KMS-11 (cell line): ENCODE measurements at regions not wholly inside any gene's neighbourhood (a gene's known extent, or its start where the extent isn't known, plus 50 kb on each side); places are given as distances from the start of the nearest gene placed in this dataset.

Source experiments
- H2AFZ ChIP-seq: fragments of 200-600 bp; sonication (generic); 2 replicates; pipeline ENCODE4 v1.6.1; 2016; ENCODE audit warnings: antibody characterized with exemption, mixed run types, low read depth
- H3K27ac ChIP-seq: fragments of 200-600 bp; sonication (generic); 2 replicates; pipeline ENCODE4 v1.6.1; 2016; ENCODE audit warnings: mild to moderate bottlenecking, mixed run types
- H3K27me3 ChIP-seq: fragments of 200-600 bp; sonication (generic); 2 replicates; pipeline ENCODE4 v1.6.1; 2017; ENCODE audit warnings: mild to moderate bottlenecking, low read depth, mixed run types, moderate library complexity; ENCODE audit not compliant: insufficient read depth
- H3K36me3 ChIP-seq: fragments of 200-600 bp; sonication (generic); 2 replicates; pipeline ENCODE4 v1.6.1; 2017; ENCODE audit warnings: mild to moderate bottlenecking, mixed run types; ENCODE audit not compliant: insufficient read depth
- H3K4me1 ChIP-seq: fragments of 200-600 bp; sonication (generic); 2 replicates; pipeline ENCODE4 v1.6.1; 2016; ENCODE audit warnings: mild to moderate bottlenecking, low read depth, mixed run types; ENCODE audit not compliant: poor library complexity, severe bottlenecking
- H3K4me2 ChIP-seq: fragments of 200-600 bp; sonication (generic); 2 replicates; pipeline ENCODE4 v1.7.0; 2016; ENCODE audit warnings: mild to moderate bottlenecking, mixed run types
- H3K4me3 ChIP-seq: fragments of 200-600 bp; sonication (generic); IDR thresholded peaks from 2 replicates; pipeline ENCODE4 v1.6.1; 2017; ENCODE audit warnings: low read depth, low read length, mixed read lengths; ENCODE audit not compliant: insufficient read depth
- H3K79me2 ChIP-seq: fragments of 200-600 bp; sonication (generic); 2 replicates; pipeline ENCODE4 v1.6.1; 2016; ENCODE audit warnings: low read depth, mixed run types; ENCODE audit not compliant: insufficient read depth
- H3K9ac ChIP-seq: fragments of 200-600 bp; sonication (generic); 2 replicates; pipeline ENCODE4 v1.6.1; 2016; ENCODE audit warnings: mild to moderate bottlenecking, mixed run types
- H4K20me1 ChIP-seq: fragments of 200-600 bp; sonication (generic); 2 replicates; pipeline ENCODE4 v1.6.1; 2016; ENCODE audit warnings: mild to moderate bottlenecking, mixed run types; ENCODE audit not compliant: insufficient read depth
- CTCF ChIP-seq: fragments of 200-600 bp; sonication (generic); conservative IDR thresholded peaks from 2 replicates; pipeline ENCODE4 v1.6.1; 2017; ENCODE audit warnings: low read depth, mild to moderate bottlenecking, antibody characterized with exemption, low read length, moderate library complexity, mixed read lengths

GRCh38 chr2:64831134-64831976, 157.8 kb upstream of the SLC1A4 start:
- Histone ChIP-seq H3K79me2 (no peaks in the 10 kb centered on the region), H3K9ac (no peak overlapping the region), H3K27me3 (no peaks in the 10 kb centered on the region), H3K27ac (no peak overlapping the region), H3K36me3 (no peaks in the 10 kb centered on the region), H2AFZ (peak overlapping the region; percentile 36; the same call in 1 of the 2 replicates), H3K4me1 (peaks cover 4% of the 10 kb centered on the region), H3K4me3 (no peak overlapping the region), H3K4me2 (no peak overlapping the region; the same call in 1 of the 2 replicates), H4K20me1 (no peaks in the 10 kb centered on the region)
- TF ChIP-seq CTCF, result peak; percentile 92

DNA sequence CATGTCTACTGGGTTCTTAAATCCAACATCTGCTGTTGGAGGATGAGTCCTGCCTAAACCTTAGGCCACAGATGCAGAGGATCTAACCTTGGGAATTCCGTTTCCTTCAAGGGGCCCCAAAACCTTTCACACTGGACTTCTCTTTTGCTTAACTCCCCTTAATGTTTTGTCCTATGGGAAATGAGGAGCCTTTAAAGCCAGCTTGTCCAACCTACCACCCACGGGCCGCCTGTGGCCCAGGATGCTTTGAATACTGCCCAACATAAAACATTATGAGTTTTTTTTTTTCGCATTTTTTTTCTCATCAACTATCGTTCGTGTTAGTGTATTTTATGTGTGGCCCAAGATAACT, 157.2 kb upstream of the SLC1A4 start:
- Histone ChIP-seq H4K20me1 (no peaks in the 10 kb centered on the region), H3K36me3 (no peaks in the 10 kb centered on the region), H3K4me1 (peaks cover 4% of the 10 kb centered on the region), H2AFZ (peak overlapping the region; percentile 36; the same call in 1 of the 2 replicates), H3K27me3 (no peaks in the 10 kb centered on the region), H3K79me2 (no peaks in the 10 kb centered on the region), H3K27ac (no peak overlapping the region), H3K4me2 (no peak overlapping the region; the same call in 1 of the 2 replicates), H3K9ac (no peak overlapping the region), H3K4me3 (no peak overlapping the region)
- 0 out of 2 replicates have a peak, but pooled peaks have one; percentile 16 for TF ChIP-seq CTCF

DNA sequence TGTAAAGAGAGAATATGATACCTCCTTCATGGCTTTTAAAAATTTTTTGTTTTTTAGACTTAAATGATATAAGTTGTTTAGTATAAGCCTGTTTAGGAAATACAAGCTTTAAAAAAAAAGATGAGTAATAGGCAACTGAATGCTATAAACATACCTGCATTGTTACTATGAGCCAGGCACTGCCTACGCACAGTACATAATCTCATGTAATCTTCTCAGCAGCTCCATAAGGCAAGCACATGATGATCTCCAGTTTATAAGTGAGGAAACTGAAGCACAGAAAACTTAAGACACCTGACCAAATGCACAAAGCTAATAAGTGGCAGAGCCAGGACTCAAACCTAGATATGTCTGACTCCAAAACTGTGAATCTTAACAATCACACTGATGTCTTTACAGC, 156.3 kb upstream of the SLC1A4 start:
- H3K27ac ChIP-seq, result no peak overlapping the region
- no peak overlapping the region for H3K9ac ChIP-seq
- no peaks in the 10 kb centered on the region for H3K27me3 ChIP-seq
- H4K20me1 ChIP-seq, result no peaks in the 10 kb centered on the region
- H3K4me1 ChIP-seq, result peaks cover 4% of the 10 kb centered on the region
- no peaks in the 10 kb centered on the region for H3K36me3 ChIP-seq
- no peaks in the 10 kb centered on the region for H3K79me2 ChIP-seq
- no peak overlapping the region for H2AFZ ChIP-seq
- H3K4me2 ChIP-seq, result no peak overlapping the region
- no peak overlapping the region for H3K4me3 ChIP-seq
- no peak for TF ChIP-seq CTCF

DNA sequence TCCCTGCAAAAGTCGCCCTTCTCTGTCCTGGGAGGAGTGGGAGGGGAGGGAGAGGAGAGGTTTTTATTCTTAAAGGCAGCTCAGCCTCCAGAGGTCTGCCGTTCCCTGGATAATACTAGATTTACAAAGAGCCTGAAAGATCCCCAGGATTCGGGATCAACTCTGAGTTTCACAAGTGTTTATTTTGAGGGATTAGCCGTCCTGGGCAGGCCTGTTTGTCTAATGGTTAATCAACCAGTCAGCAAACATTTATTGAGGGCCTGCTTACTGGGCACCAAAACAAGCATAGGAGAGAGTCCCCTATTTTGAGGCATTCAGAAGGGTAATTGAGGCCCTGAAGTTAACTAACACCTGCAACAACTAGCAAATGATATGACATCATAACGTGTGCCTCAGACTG, 152.6 kb upstream of the SLC1A4 start:
- Histone ChIP-seq H2AFZ (no peak overlapping the region), H3K4me1 (peaks cover 2% of the 10 kb centered on the region), H3K4me2 (no peak overlapping the region), H3K27ac (no peak overlapping the region), H3K79me2 (no peaks in the 10 kb centered on the region), H4K20me1 (no peaks in the 10 kb centered on the region), H3K27me3 (no peaks in the 10 kb centered on the region), H3K36me3 (no peaks in the 10 kb centered on the region), H3K4me3 (no peak overlapping the region), H3K9ac (no peak overlapping the region)
- no peak for TF ChIP-seq CTCF
